Fibroblast of lung (primary cell): ENCODE measurements at regions not wholly inside any gene's neighbourhood (a gene's known extent, or its start where the extent isn't known, plus 50 kb on each side); places are given as distances from the start of the nearest gene placed in this dataset.

Source experiments
- DNase-seq, 2 donors: peaks; one replicate each; pipeline versions ENCODE4 v3.0.0 to v3.0.0-alpha.2; 2010; ENCODE audit warnings: low read depth in 2 of 2
- H2AFZ ChIP-seq: 2 replicates; pipeline ENCODE4 v1.5.1; 2012; ENCODE audit warnings: low read length, control low read depth, inconsistent platforms
- H3K27ac ChIP-seq: 2 replicates; pipeline ENCODE4 v1.5.1; 2011; ENCODE audit warnings: low read length, control low read depth; ENCODE audit not compliant: insufficient read depth
- H3K27me3 ChIP-seq: 2 replicates; pipeline ENCODE4 v1.5.1; 2011; ENCODE audit warnings: mild to moderate bottlenecking, low read length; ENCODE audit not compliant: control insufficient read depth, insufficient read depth
- H3K36me3 ChIP-seq: 2 replicates; pipeline ENCODE4 v1.5.1; 2011; ENCODE audit warnings: low read length; ENCODE audit not compliant: control insufficient read depth, insufficient read depth
- H3K4me1 ChIP-seq: 2 replicates; pipeline ENCODE4 v1.5.1; 2011; ENCODE audit warnings: low read length; ENCODE audit not compliant: control insufficient read depth, insufficient read depth; ENCODE audit errors: extremely low read depth
- H3K4me2 ChIP-seq: 2 replicates; pipeline ENCODE4 v1.5.1; 2011; ENCODE audit warnings: low read length, control low read depth; ENCODE audit not compliant: insufficient read depth; ENCODE audit errors: extremely low read depth
- H3K4me3 ChIP-seq, 4 experiments: fragments of 200-600 bp in 1 of 4; sonication (generic) in 1 of 4; replicated peaks in 1 of 4; 2 replicates each; pipeline ENCODE4 v1.5.1; 2011 to 2016; ENCODE audit warnings: low read length in 4 of 4, low read depth in 3 of 4, mild to moderate bottlenecking in 3 of 4, control low read depth in 2 of 4, inconsistent platforms in 1 of 4, mixed read lengths in 1 of 4; ENCODE audit not compliant: insufficient read depth in 1 of 4; ENCODE audit errors: control extremely low read depth in 1 of 4
- H3K79me2 ChIP-seq: 2 replicates; pipeline ENCODE4 v1.5.1; 2012; ENCODE audit warnings: mild to moderate bottlenecking, low read length, inconsistent platforms; ENCODE audit not compliant: control insufficient read depth, insufficient read depth
- H3K9ac ChIP-seq: 2 replicates; pipeline ENCODE4 v1.5.1; 2011; ENCODE audit warnings: mild to moderate bottlenecking, low read length, control low read depth; ENCODE audit not compliant: insufficient read depth
- H3K9me3 ChIP-seq: 2 replicates; pipeline ENCODE4 v1.5.1; 2012; ENCODE audit warnings: low read depth, low read length; ENCODE audit not compliant: control insufficient read depth, insufficient read depth
- H4K20me1 ChIP-seq: 2 replicates; pipeline ENCODE4 v1.5.1; 2011; ENCODE audit warnings: low read length; ENCODE audit not compliant: control insufficient read depth, insufficient read depth; ENCODE audit errors: extremely low read depth
- EZH2 ChIP-seq: IDR thresholded peaks from 2 replicates; pipeline ENCODE4 v1.5.1; 2012; ENCODE audit warnings: low read length, control low read depth, mild to moderate bottlenecking; ENCODE audit errors: missing control alignments
- TF ChIP-seq, protein P1 (sequence below), 2 donors: IDR thresholded peaks in 1 of 2; conservative IDR thresholded peaks in 1 of 2; 1 replicate in 1 of 2; 2 replicates in 1 of 2; pipeline ENCODE4 v1.5.1; 2011 to 2012; ENCODE audit warnings: low read length in 2 of 2, control low read depth in 1 of 2, inconsistent platforms in 1 of 2, low read depth in 1 of 2, mild to moderate bottlenecking in 1 of 2

DNA sequence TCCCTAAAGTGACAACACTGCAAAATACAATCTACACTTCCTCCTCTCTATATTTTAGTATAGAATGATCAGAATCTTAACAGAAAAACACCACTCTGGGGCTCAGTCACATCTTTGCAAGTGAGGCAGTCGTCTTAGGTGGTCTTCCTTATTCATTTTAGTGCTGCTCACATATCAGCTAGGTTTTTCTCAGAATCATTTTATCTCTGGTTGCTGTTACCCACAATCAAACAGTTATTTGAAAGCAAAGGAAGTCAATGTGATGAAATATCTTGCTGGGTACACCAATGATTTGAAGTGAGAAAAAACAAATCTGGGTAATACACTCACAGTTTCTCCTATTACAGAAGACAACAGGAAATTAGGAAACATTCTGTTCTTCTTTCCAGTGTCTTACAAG is 275.2 kb downstream of the DSEL start:
- H3K4me3 ChIP-seq, result no peak overlapping the region
- no peak overlapping the region for H3K27ac ChIP-seq
- H4K20me1 ChIP-seq, result no peaks in the 10 kb centered on the region
- no peak overlapping the region for H2AFZ ChIP-seq
- TF ChIP-seq, protein P1, sequence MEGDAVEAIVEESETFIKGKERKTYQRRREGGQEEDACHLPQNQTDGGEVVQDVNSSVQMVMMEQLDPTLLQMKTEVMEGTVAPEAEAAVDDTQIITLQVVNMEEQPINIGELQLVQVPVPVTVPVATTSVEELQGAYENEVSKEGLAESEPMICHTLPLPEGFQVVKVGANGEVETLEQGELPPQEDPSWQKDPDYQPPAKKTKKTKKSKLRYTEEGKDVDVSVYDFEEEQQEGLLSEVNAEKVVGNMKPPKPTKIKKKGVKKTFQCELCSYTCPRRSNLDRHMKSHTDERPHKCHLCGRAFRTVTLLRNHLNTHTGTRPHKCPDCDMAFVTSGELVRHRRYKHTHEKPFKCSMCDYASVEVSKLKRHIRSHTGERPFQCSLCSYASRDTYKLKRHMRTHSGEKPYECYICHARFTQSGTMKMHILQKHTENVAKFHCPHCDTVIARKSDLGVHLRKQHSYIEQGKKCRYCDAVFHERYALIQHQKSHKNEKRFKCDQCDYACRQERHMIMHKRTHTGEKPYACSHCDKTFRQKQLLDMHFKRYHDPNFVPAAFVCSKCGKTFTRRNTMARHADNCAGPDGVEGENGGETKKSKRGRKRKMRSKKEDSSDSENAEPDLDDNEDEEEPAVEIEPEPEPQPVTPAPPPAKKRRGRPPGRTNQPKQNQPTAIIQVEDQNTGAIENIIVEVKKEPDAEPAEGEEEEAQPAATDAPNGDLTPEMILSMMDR (conservative IDR thresholded peaks at IDR 0.05 in 1 of 2, IDR thresholded peaks at IDR 0.05 in 1 of 2; ENCODE audit: low read depth in 1 of 2, low read length in 2 of 2), result no peak
- TF ChIP-seq EZH2, result no peak
- H3K36me3 ChIP-seq, result no peaks in the 10 kb centered on the region
- no peak for DNase-seq
- no peaks in the 10 kb centered on the region for H3K4me1 ChIP-seq
- H3K4me2 ChIP-seq, result no peak overlapping the region
- no peaks in the 10 kb centered on the region for H3K79me2 ChIP-seq
- H3K9me3 ChIP-seq, result no peaks in the 10 kb centered on the region
- H3K27me3 ChIP-seq, result no peaks in the 10 kb centered on the region
- no peak overlapping the region for H3K9ac ChIP-seq

DNA sequence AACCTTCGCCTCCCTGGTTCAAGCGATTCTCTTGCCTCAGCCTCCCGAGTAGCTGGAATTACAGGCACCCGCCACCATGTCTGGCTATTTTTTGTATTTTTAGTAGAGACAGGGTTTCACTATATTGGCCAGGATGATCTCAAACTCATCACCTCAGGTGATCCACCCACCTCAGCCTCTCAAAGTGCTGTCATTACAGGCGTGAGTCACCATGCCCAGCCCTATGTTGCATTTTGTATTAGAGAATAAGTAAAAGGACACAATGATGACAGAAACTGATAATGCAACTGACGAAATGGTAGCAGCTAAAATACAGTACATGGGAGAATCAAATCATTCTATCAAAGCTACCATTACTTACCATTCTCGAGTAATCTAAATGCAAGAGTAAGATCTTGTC is 276.7 kb downstream of the DSEL start:
- Histone ChIP-seq H3K27me3 (no peaks in the 10 kb centered on the region), H3K79me2 (no peaks in the 10 kb centered on the region), H3K9ac (no peak overlapping the region), H3K4me3 (no peak overlapping the region), H4K20me1 (no peaks in the 10 kb centered on the region), H3K27ac (no peak overlapping the region), H2AFZ (no peak overlapping the region), H3K4me1 (no peaks in the 10 kb centered on the region), H3K9me3 (no peaks in the 10 kb centered on the region), H3K4me2 (no peak overlapping the region), H3K36me3 (no peaks in the 10 kb centered on the region)
- no peak for DNase-seq
- TF ChIP-seq, protein P1 (conservative IDR thresholded peaks at IDR 0.05 in 1 of 2, IDR thresholded peaks at IDR 0.05 in 1 of 2; ENCODE audit: low read depth in 1 of 2, low read length in 2 of 2), result no peak
- no peak for TF ChIP-seq EZH2

DNA sequence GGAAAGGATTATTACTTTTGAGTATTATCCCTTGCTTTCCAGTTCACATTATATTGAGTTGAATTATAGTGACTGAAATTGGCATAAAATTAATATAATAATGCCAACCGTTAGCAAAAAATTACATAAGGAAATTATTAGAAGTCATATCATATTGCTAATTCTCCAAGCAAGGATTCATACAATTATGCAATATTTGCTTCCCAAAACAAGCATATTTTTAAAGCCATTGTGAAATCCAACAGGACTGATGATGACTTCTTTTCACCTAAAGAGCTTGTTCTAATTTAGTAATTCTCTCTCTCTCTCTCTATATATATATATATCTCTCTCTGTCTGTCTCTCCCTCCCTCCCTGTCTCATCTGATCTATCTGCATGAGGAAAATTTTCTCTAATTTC is 283.5 kb downstream of the DSEL start:
- Histone ChIP-seq H3K79me2 (no peaks in the 10 kb centered on the region), H3K4me2 (no peak overlapping the region), H3K4me3 (no peak overlapping the region), H3K9ac (no peak overlapping the region), H3K27ac (no peak overlapping the region), H2AFZ (no peak overlapping the region), H3K9me3 (no peaks in the 10 kb centered on the region), H3K27me3 (no peaks in the 10 kb centered on the region), H3K4me1 (no peaks in the 10 kb centered on the region), H3K36me3 (no peaks in the 10 kb centered on the region), H4K20me1 (no peaks in the 10 kb centered on the region)
- no peak for DNase-seq
- no peak for TF ChIP-seq EZH2
